Neuronal stem cell (in vitro differentiated cells): ENCODE measurements at regions not wholly inside any gene's neighbourhood (a gene's known extent, or its start where the extent isn't known, plus 50 kb on each side); places are given as distances from the start of the nearest gene placed in this dataset.
"Not testable (repeated sequence)": the region's sequence is repeated elsewhere in the genome, so short reads cannot be mapped to it uniquely, and the experiment has no call there.

Experiments used
- DNase-seq: peaks from one replicate; pipeline ENCODE4 v3.0.0-alpha.2; 2013; ENCODE audit warnings: low spot score
- H2AFZ ChIP-seq: one replicate; pipeline ENCODE4 v1.6.1; 2013; ENCODE audit warnings: mild to moderate bottlenecking, low read length, inconsistent platforms
- H2AK5ac ChIP-seq: 2 replicates; pipeline ENCODE4 v1.6.1; 2013; ENCODE audit warnings: low read depth, mild to moderate bottlenecking, inconsistent platforms, low read length, moderate library complexity, mixed read lengths
- H2BK120ac ChIP-seq: 2 replicates; pipeline ENCODE4 v1.6.1; 2013; ENCODE audit warnings: low read depth, mild to moderate bottlenecking, inconsistent platforms, low read length, moderate library complexity, mixed read lengths
- H2BK12ac ChIP-seq: one replicate; pipeline ENCODE4 v1.6.1; 2013; ENCODE audit warnings: low read length, inconsistent platforms
- H2BK15ac ChIP-seq: 2 replicates; pipeline ENCODE4 v1.6.1; 2013; ENCODE audit warnings: mild to moderate bottlenecking, low read length, inconsistent platforms, mixed read lengths
- H2BK5ac ChIP-seq: one replicate; pipeline ENCODE4 v1.6.1; 2013; ENCODE audit warnings: inconsistent platforms, mild to moderate bottlenecking, low read length, moderate library complexity
- H3K14ac ChIP-seq: one replicate; pipeline ENCODE4 v1.6.1; 2013; ENCODE audit warnings: low read length, inconsistent platforms
- H3K18ac ChIP-seq: 2 replicates; pipeline ENCODE4 v1.6.1; 2013; ENCODE audit warnings: low read length, inconsistent platforms
- H3K23ac ChIP-seq: 2 replicates; pipeline ENCODE4 v1.6.1; 2013; ENCODE audit warnings: low read depth, mild to moderate bottlenecking, mixed read lengths, low read length, inconsistent platforms; ENCODE audit not compliant: poor library complexity
- H3K27ac ChIP-seq: replicated peaks from 3 replicates; pipeline ENCODE4 v1.5.1; 2013; ENCODE audit warnings: low read length, inconsistent platforms
- H3K27me3 ChIP-seq, 3 experiments: 2 replicates each; pipeline ENCODE4 v1.6.1; 2013; ENCODE audit warnings: low read length in 3 of 3, mild to moderate bottlenecking in 2 of 3, inconsistent platforms in 1 of 3, low read depth in 1 of 3, mixed read lengths in 1 of 3, moderate library complexity in 1 of 3; ENCODE audit not compliant: control insufficient read depth in 3 of 3, insufficient read depth in 3 of 3
- H3K36me3 ChIP-seq, 2 donors: replicated peaks in 1 of 2; 2 replicates each; pipeline ENCODE4 v1.6.1; 2013; ENCODE audit warnings: low read length in 2 of 2; ENCODE audit not compliant: control insufficient read depth in 2 of 2, insufficient read depth in 2 of 2
- H3K4ac ChIP-seq: 2 replicates; pipeline ENCODE4 v1.6.1; 2013; ENCODE audit warnings: inconsistent platforms, mild to moderate bottlenecking, low read length, moderate library complexity
- H3K4me1 ChIP-seq, 2 donors: 1 replicate in 1 of 2; 2 replicates in 1 of 2; pipeline ENCODE4 v1.6.1; 2013; ENCODE audit warnings: low read length in 2 of 2, low read depth in 1 of 2; ENCODE audit not compliant: control insufficient read depth in 2 of 2, insufficient read depth in 1 of 2
- H3K4me2 ChIP-seq: one replicate; pipeline ENCODE4 v1.6.1; 2013; ENCODE audit warnings: mild to moderate bottlenecking, low read length, inconsistent platforms; ENCODE audit not compliant: insufficient read depth, poor library complexity, severe bottlenecking
- H3K4me3 ChIP-seq, 2 donors: 2 replicates each; pipeline ENCODE4 v1.5.1; 2013; ENCODE audit warnings: low read length in 2 of 2, mild to moderate bottlenecking in 2 of 2, inconsistent platforms in 1 of 2, moderate library complexity in 1 of 2
- H3K79me1 ChIP-seq: one replicate; pipeline ENCODE4 v1.6.1; 2013; ENCODE audit warnings: low read depth, mild to moderate bottlenecking, inconsistent platforms, low read length, moderate library complexity
- H3K9ac ChIP-seq: one replicate; pipeline ENCODE4 v1.6.1; 2013; ENCODE audit warnings: mild to moderate bottlenecking, low read depth, low read length, inconsistent platforms; ENCODE audit not compliant: poor library complexity
- H3K9me3 ChIP-seq, 2 donors: replicated peaks in 1 of 2; 2 replicates each; pipeline versions ENCODE3 to v1.6.1; 2013; ENCODE audit warnings: low read length in 2 of 2, mild to moderate bottlenecking in 2 of 2, inconsistent platforms in 1 of 2, low read depth in 1 of 2, mixed read lengths in 1 of 2, moderate library complexity in 1 of 2; ENCODE audit not compliant: control insufficient read depth in 2 of 2, insufficient read depth in 1 of 2
- H4K8ac ChIP-seq: one replicate; pipeline ENCODE4 v1.6.1; 2013; ENCODE audit warnings: low read depth, mild to moderate bottlenecking, inconsistent platforms, low read length, moderate library complexity
- H4K91ac ChIP-seq: one replicate; pipeline ENCODE4 v1.6.1; 2013; ENCODE audit warnings: low read length, low read depth, mild to moderate bottlenecking, inconsistent platforms; ENCODE audit not compliant: poor library complexity
- WGBS, 2 donors: extraction: QIAGEN DNeasy Blood & Tissue Kit; methylation state at CpG; one replicate each; pipeline ENCODE4 v1.1.7; 2013; ENCODE audit warnings: missing lambda C conversion rate in 2 of 2, mixed read lengths in 1 of 2; ENCODE audit not compliant: insufficient read length in 2 of 2, insufficient replicate concordance in 1 of 2; ENCODE audit errors: extremely low coverage in 2 of 2; 5-methylcytosine and 5-hydroxymethylcytosine counted together

DNA sequence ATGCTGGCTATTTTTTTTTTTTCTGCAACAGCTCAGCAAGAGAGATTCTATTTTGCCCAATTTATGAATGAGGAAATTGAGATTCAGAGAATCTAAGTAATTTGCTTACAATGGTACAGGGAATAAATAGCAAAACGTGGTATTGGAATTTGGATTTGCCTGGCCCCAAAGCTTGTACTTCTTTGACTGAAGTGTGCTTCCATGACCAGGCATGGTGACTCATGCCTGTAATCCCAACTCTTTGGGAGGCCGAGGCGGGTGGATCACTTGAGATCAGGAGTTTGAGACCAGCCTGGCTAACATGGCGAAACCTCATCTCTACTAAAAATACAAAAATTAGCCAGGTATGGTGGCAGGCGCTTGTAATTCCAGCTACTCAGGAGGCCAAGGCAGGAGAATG, 591.1 kb downstream of the CSNK1G3 start:
- not testable (repeated sequence) for H2AK5ac ChIP-seq, H3K27me3 ChIP-seq, H3K27ac ChIP-seq, H2AFZ ChIP-seq, H3K36me3 ChIP-seq, H3K18ac ChIP-seq, H3K4me2 ChIP-seq, H3K23ac ChIP-seq, H3K79me1 ChIP-seq, DNase-seq, H3K9me3 ChIP-seq, H2BK12ac ChIP-seq, H2BK120ac ChIP-seq, H2BK15ac ChIP-seq, H3K9ac ChIP-seq, H3K14ac ChIP-seq, H4K91ac ChIP-seq, H3K4ac ChIP-seq, H3K4me1 ChIP-seq, H2BK5ac ChIP-seq, H4K8ac ChIP-seq, H3K4me3 ChIP-seq
- WGBS, 2 donors, result no CpG with 5 or more reads among the region's 5 CpGs

DNA sequence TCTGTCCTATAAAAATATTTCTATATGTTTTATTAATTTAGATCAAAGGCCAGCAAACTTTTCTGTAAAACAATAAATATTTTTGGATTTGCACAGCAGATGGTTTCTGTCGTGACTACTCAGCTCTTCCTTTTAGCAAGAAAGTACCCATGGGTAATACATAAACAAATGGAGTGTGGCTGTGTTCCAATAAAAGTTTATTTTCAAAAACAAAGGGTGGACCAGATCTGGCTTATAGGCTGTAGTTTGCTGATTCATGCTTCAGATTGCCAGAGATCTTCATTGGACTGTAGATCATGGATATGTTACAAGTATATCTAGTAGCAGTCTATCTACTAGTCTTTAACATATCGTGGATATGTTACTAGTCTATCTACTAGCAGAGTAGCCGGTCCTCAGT, 590.5 kb downstream of the CSNK1G3 start:
- no peak overlapping the region for H3K9ac ChIP-seq
- no peaks in the 10 kb centered on the region for H3K36me3 ChIP-seq
- no peak overlapping the region for H4K8ac ChIP-seq
- H2AK5ac ChIP-seq, result no peak overlapping the region
- no peak overlapping the region for H3K4me3 ChIP-seq
- H3K23ac ChIP-seq, result no peak overlapping the region
- H3K18ac ChIP-seq, result no peak overlapping the region
- H3K14ac ChIP-seq, result no peak overlapping the region
- no peak overlapping the region for H2AFZ ChIP-seq
- H2BK5ac ChIP-seq, result no peak overlapping the region
- no peaks in the 10 kb centered on the region for H3K79me1 ChIP-seq
- H3K4me2 ChIP-seq, result no peak overlapping the region
- H3K4ac ChIP-seq, result no peak overlapping the region
- no peak overlapping the region for H2BK12ac ChIP-seq
- no peak overlapping the region for H2BK15ac ChIP-seq
- no peak overlapping the region for H4K91ac ChIP-seq
- H3K27me3 ChIP-seq, result no peaks in the 10 kb centered on the region
- H3K27ac ChIP-seq, result no peak overlapping the region
- no peaks in the 10 kb centered on the region for H3K4me1 ChIP-seq
- H3K9me3 ChIP-seq, result no peaks in the 10 kb centered on the region
- DNase-seq, result no peak
- H2BK120ac ChIP-seq, result no peak overlapping the region
- no CpG with 5 or more reads among the region's 3 CpGs for WGBS, 2 donors

DNA sequence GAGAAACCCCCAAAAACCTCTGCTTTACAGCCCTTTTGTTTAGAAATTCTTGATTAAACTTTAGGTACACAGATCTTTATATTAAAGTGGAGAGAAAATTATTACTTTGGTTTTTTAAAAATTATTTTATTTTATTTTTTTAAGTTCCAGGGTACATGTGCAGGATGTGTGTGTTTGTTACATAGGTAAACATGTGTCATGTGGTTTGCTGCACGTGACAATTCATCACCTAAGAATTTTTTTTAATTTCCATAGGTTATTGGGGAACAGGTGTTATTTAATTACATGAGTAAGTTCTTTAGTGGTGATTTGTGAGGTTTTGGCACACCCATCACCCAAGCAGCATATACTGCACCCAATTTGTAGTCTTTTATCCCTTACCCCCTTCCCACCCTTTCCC, 581.7 kb downstream of the CSNK1G3 start:
- Histone ChIP-seq H3K4ac (no peak overlapping the region), H3K18ac (no peak overlapping the region), H3K27ac (no peak overlapping the region), H2AFZ (no peak overlapping the region), H3K4me2 (no peak overlapping the region), H2BK120ac (no peak overlapping the region), H3K9ac (no peak overlapping the region), H3K79me1 (no peaks in the 10 kb centered on the region), H4K91ac (no peak overlapping the region), H3K23ac (no peak overlapping the region), H3K9me3 (no peaks in the 10 kb centered on the region), H2AK5ac (no peak overlapping the region), H2BK15ac (no peak overlapping the region), H3K36me3 (no peaks in the 10 kb centered on the region), H2BK5ac (no peak overlapping the region), H3K4me3 (no peak overlapping the region), H4K8ac (no peak overlapping the region), H3K14ac (no peak overlapping the region), H2BK12ac (no peak overlapping the region), H3K27me3 (no peaks in the 10 kb centered on the region), H3K4me1 (peaks cover 1 to 7% of the 10 kb centered on the region in 2 donors)
- WGBS, 2 donors, result no CpG with 5 or more reads among the region's 1 CpG
- DNase-seq, result no peak

DNA sequence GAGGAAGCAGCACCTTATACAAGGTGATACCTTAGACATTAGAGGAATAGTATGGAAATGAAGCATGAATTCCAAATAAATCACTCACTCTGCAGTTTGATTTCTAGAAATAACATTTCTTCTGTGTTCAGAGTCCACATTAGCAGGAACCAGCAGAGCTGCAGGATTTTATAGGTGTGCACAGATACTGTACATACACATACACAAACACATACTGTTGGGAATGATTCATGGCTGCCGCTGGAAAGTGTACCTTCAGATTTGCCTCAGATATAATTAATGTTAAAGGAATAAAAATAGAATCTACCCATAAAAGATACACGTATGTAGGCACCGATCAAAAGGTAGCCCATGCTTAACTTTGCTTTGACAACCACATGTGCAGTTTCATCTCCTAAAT, 578.1 kb downstream of the CSNK1G3 start:
- Histone ChIP-seq H3K27me3 (no peaks in the 10 kb centered on the region), H3K23ac (no peak overlapping the region), H2AFZ (no peak overlapping the region), H2BK15ac (no peak overlapping the region), H3K4ac (no peak overlapping the region), H2BK12ac (no peak overlapping the region), H2BK120ac (no peak overlapping the region), H3K9ac (no peak overlapping the region), H3K18ac (no peak overlapping the region), H2AK5ac (no peak overlapping the region), H3K79me1 (no peaks in the 10 kb centered on the region), H3K9me3 (no peaks in the 10 kb centered on the region), H3K4me3 (no peak overlapping the region), H3K36me3 (no peaks in the 10 kb centered on the region), H2BK5ac (no peak overlapping the region), H4K8ac (no peak overlapping the region), H4K91ac (no peak overlapping the region), H3K14ac (no peak overlapping the region), H3K4me2 (no peak overlapping the region), H3K4me1 (peaks cover 6 to 19% of the 10 kb centered on the region in 2 donors), H3K27ac (no peak overlapping the region)
- no CpG with 5 or more reads among the region's 3 CpGs for WGBS, 2 donors
- DNase-seq, result no peak
